HepG2 (cell line): ENCODE measurements at regions not wholly inside any gene's neighbourhood (a gene's known extent, or its start where the extent isn't known, plus 50 kb on each side); places are given as distances from the start of the nearest gene placed in this dataset.

ENCODE experiments used
- ATAC-seq: fragments of 200-7000 bp; cut with Tn5 transposase; 3 replicates; pipeline ENCODE4 v1.9.1; 2020; ENCODE audit warnings: mild to moderate bottlenecking, moderate library complexity
- BruUV-seq: library from RNA; stranded (reverse); fragments of 400-500 nt; replicated peaks from 2 replicates; lab custom pipeline; 2021; lab: Mats Ljungman, UMichigan
- CTCF ChIA-PET: fragments of 300-600 bp; formaldehyde crosslinking; extraction: SDS; loops from one replicate; lab custom pipeline; 2021; ENCODE audit warnings: low total read pairs, inconsistent platforms, low intra/inter-chr PET ratio; lab: Yijun Ruan, JAX
- POLR2A ChIA-PET: fragments of 350-600 bp; sonication (Branson Sonifier 250); formaldehyde crosslinking; loops from one replicate; lab custom pipeline; 2020; ENCODE audit warnings: antibody characterized with exemption, inconsistent platforms; lab: Yijun Ruan, JAX
- DNase-seq: peaks from one replicate; pipeline ENCODE4 v3.0.0-alpha.2; 2015; ENCODE audit warnings: low spot score
- FAIRE-seq: peaks from 3 replicates; lab custom pipeline; 2011; peaks lifted over from hg19 to GRCh38; lab: Jason Lieb, UNC
- H2AFZ ChIP-seq: one replicate; pipeline ENCODE4 v1.6.1; 2011; ENCODE audit warnings: low read length, inconsistent platforms
- H3K27ac ChIP-seq: fragments of 300-600 bp; 3 replicates; pipeline ENCODE4 v1.8.0; 2011; ENCODE audit warnings: mixed run types, mild to moderate bottlenecking, mixed read lengths, low read length, inconsistent platforms; ENCODE audit not compliant: insufficient read depth; ENCODE audit errors: extremely low read length
- H3K27me3 ChIP-seq, 2 experiments: fragments of 200-600 bp in 1 of 2; 2 replicates in 1 of 2; 3 replicates in 1 of 2; pipeline versions ENCODE4 v1.6.0 to v1.8.0; 2011; ENCODE audit warnings: low read length in 2 of 2, mild to moderate bottlenecking in 2 of 2, moderate library complexity in 2 of 2, inconsistent platforms in 1 of 2; ENCODE audit not compliant: insufficient read depth in 2 of 2, control insufficient read depth in 1 of 2
- H3K36me3 ChIP-seq, 2 experiments: fragments of 200-600 bp in 1 of 2; replicated peaks in 1 of 2; 2 replicates in 1 of 2; 3 replicates in 1 of 2; pipeline versions ENCODE4 v1.5.1 to v1.8.0; 2011; ENCODE audit warnings: low read length in 2 of 2, inconsistent platforms in 1 of 2; ENCODE audit not compliant: insufficient read depth in 2 of 2, control insufficient read depth in 1 of 2
- H3K4me1 ChIP-seq: 2 replicates; pipeline ENCODE4 v1.5.1; 2012; ENCODE audit warnings: low read length, inconsistent platforms; ENCODE audit not compliant: insufficient read depth
- H3K4me2 ChIP-seq: 2 replicates; pipeline ENCODE4 v1.6.0; 2011; ENCODE audit warnings: low read depth, low read length, inconsistent platforms
- H3K4me3 ChIP-seq, 3 experiments: fragments of 200-600 bp in 1 of 3; sonication (generic), shearing (Covaris generic) in 1 of 3; replicated peaks in 1 of 3; 2 replicates each; pipeline ENCODE4 v1.5.1; 2011 to 2016; ENCODE audit warnings: low read length in 3 of 3, inconsistent platforms in 2 of 3, low read depth in 2 of 3, mild to moderate bottlenecking in 2 of 3, control low read depth in 1 of 3, mixed read lengths in 1 of 3; ENCODE audit not compliant: insufficient read depth in 1 of 3
- H3K79me2 ChIP-seq: one replicate; pipeline ENCODE4 v1.6.1; 2011; ENCODE audit warnings: low read length, inconsistent platforms; ENCODE audit not compliant: insufficient read depth
- H3K9ac ChIP-seq: 2 replicates; pipeline ENCODE4 v1.6.0; 2011; ENCODE audit warnings: mild to moderate bottlenecking, low read depth, low read length, inconsistent platforms; ENCODE audit not compliant: insufficient read depth
- H3K9me3 ChIP-seq: 2 replicates; pipeline ENCODE4 v1.5.1; 2012; ENCODE audit warnings: mild to moderate bottlenecking, low read length
- H4K20me1 ChIP-seq: 2 replicates; pipeline ENCODE4 v1.6.0; 2011; ENCODE audit warnings: inconsistent platforms, mild to moderate bottlenecking, low read length, moderate library complexity; ENCODE audit not compliant: insufficient read depth
- EP300 ChIP-seq, 3 experiments: sonication (generic) in 1 of 3; formaldehyde crosslinking in 1 of 3; IDR thresholded peaks; 2 replicates each; pipeline versions ENCODE4 v1.5.1 to v1.6.1; 2011 to 2020; ENCODE audit warnings: low read depth in 2 of 3, low read length in 2 of 3, borderline replicate concordance in 1 of 3, improper control_type of control experiment in 1 of 3, mild to moderate bottlenecking in 1 of 3, missing genetic modification reagents in 1 of 3, moderate library complexity in 1 of 3
- HNRNPUL1 ChIP-seq: fragments of 200-400 bp; formaldehyde crosslinking; IDR thresholded peaks from 2 replicates; pipeline ENCODE4 v1.6.1; 2017; ENCODE audit warnings: low read depth, mild to moderate bottlenecking, low read length, moderate library complexity
- JDP2 ChIP-seq: sonication (generic); formaldehyde crosslinking; IDR thresholded peaks from 2 replicates; pipeline ENCODE4 v1.8.1; 2022; ENCODE audit warnings: missing genetic modification reagents, borderline replicate concordance
- MIER3 ChIP-seq: IDR thresholded peaks from 2 replicates; pipeline ENCODE4 v1.6.1; 2016; ENCODE audit warnings: missing compliant biosample characterization, borderline replicate concordance
- NFYC ChIP-seq: IDR thresholded peaks from 2 replicates; pipeline ENCODE4 v1.6.1; 2016; ENCODE audit warnings: missing genetic modification reagents, missing compliant biosample characterization
- RBAK ChIP-seq: sonication (generic); formaldehyde crosslinking; IDR thresholded peaks from 2 replicates; pipeline ENCODE4 v1.5.1; 2020; ENCODE audit warnings: mild to moderate bottlenecking, missing genetic modification reagents
- ZNF331 ChIP-seq: sonication (generic); formaldehyde crosslinking; IDR thresholded peaks from 2 replicates; pipeline ENCODE4 v1.4.0; 2020; ENCODE audit warnings: missing genetic modification reagents
- ZNF337 ChIP-seq: sonication (generic); formaldehyde crosslinking; IDR thresholded peaks from 2 replicates; pipeline ENCODE4 v1.5.1; 2020; ENCODE audit warnings: missing genetic modification reagents, low read depth, mild to moderate bottlenecking, borderline replicate concordance
- WGBS: methylation state at CpG from one replicate; pipeline ENCODE4 v1.1.6; 2017; ENCODE audit warnings: low lambda C conversion rate; 5-methylcytosine and 5-hydroxymethylcytosine counted together
- in situ Hi-C: cut with HindIII; loops from 2 replicates; pipeline ENCODE4 v1.10.0; 2017; ENCODE audit warnings: low pct_unique_long_range_greater_than_20kb; ENCODE audit not compliant: extremely low pct_ligation_motif_present
- intact Hi-C: fragments of 100-400 bp; cut with micrococcal nuclease; formaldehyde crosslinking; loops from one replicate; pipeline ENCODE4 v1.10.0; 2022; ENCODE audit not compliant: unreplicated experiment
- TF ChIP-seq, protein P1 (sequence below): fragments of 450-650 bp; IDR thresholded peaks from 2 replicates; pipeline ENCODE4 v1.6.1; 2016
- TF ChIP-seq, protein P2 (sequence below): sonication (generic); formaldehyde crosslinking; conservative IDR thresholded peaks from 2 replicates; pipeline ENCODE4 v1.8.1; 2023; ENCODE audit warnings: missing genetic modification reagents
- TF ChIP-seq, protein P3 (sequence below): IDR thresholded peaks from 2 replicates; pipeline ENCODE4 v1.6.1; 2016; ENCODE audit warnings: low read depth, missing genetic modification reagents, missing compliant biosample characterization
- TF ChIP-seq, protein P4 (sequence below): sonication (generic); formaldehyde crosslinking; IDR thresholded peaks from 2 replicates; pipeline ENCODE4 v1.4.0; 2020; ENCODE audit warnings: missing genetic modification reagents

DNA sequence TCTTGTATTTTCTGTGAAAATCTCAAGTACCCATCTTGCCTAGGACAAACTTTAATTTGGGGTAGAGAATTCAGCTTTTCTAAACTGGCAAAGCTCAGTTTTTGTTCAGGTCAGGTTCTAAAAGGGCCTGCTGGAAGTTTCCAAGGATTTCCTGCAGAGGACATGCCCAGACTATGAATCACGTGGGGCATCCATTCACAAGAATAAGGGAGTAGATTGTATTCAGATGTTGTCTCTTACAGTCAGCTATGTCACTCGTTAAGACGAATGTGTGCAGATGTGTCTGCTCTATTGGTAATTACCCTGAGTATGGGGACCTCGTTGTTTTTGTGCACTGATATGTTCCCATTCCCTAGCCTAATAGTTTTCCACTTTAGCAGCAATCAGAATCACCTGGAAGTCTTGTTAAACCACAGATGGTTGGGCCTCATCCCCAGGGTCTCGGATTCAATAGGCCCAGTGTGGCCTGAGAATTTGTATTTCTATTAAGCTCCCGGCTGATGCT lies 81.0 kb upstream of the ITPRID1 start:
- no peak overlapping the region for H3K27ac ChIP-seq
- H3K27me3 ChIP-seq = no peaks in the 10 kb centered on the region
- no peaks in the 10 kb centered on the region for H4K20me1 ChIP-seq
- in situ Hi-C loops = no loop called here
- CTCF ChIA-PET = no interaction called here
- POLR2A ChIA-PET = no interaction called here
- intact Hi-C loops = no loop called here
- ATAC-seq = no peak
- H3K9me3 ChIP-seq = no peaks in the 10 kb centered on the region
- no peak overlapping the region for H3K4me2 ChIP-seq
- no peak for FAIRE-seq
- 0% methylated on average over 6 of the region's 6 CpGs for WGBS
- H3K9ac ChIP-seq = no peak overlapping the region
- H3K4me1 ChIP-seq = no peaks in the 10 kb centered on the region
- no peaks in the 10 kb centered on the region for H3K79me2 ChIP-seq
- no peak overlapping the region for H2AFZ ChIP-seq
- no peak for DNase-seq
- no peaks in the 10 kb centered on the region for H3K36me3 ChIP-seq
- no peak overlapping the region for H3K4me3 ChIP-seq
- no TSS peak for BruUV-seq
- TF ChIP-seq EP300 (IDR thresholded peaks at IDR 0.05; ENCODE audit: low read depth in 2 of 2, low read length in 2 of 2) (no peak), EP300 (CRISPR knock-in tag; IDR thresholded peaks at IDR 0.05; ENCODE audit: borderline replicate concordance) (no peak), ZNF331 (no peak), ZNF337 (CRISPR knock-in tag) (no peak), MIER3 (CRISPR knock-in tag) (no peak), JDP2 (no peak), HNRNPUL1 (no peak), RBAK (CRISPR knock-in tag) (no peak), NFYC (CRISPR knock-in tag) (no peak)
- TF ChIP-seq, protein P1, sequence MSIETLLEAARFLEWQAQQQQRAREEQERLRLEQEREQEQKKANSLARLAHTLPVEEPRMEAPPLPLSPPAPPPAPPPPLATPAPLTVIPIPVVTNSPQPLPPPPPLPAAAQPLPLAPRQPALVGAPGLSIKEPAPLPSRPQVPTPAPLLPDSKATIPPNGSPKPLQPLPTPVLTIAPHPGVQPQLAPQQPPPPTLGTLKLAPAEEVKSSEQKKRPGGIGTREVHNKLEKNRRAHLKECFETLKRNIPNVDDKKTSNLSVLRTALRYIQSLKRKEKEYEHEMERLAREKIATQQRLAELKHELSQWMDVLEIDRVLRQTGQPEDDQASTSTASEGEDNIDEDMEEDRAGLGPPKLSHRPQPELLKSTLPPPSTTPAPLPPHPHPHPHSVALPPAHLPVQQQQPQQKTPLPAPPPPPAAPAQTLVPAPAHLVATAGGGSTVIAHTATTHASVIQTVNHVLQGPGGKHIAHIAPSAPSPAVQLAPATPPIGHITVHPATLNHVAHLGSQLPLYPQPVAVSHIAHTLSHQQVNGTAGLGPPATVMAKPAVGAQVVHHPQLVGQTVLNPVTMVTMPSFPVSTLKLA = no peak
- TF ChIP-seq, protein P2, sequence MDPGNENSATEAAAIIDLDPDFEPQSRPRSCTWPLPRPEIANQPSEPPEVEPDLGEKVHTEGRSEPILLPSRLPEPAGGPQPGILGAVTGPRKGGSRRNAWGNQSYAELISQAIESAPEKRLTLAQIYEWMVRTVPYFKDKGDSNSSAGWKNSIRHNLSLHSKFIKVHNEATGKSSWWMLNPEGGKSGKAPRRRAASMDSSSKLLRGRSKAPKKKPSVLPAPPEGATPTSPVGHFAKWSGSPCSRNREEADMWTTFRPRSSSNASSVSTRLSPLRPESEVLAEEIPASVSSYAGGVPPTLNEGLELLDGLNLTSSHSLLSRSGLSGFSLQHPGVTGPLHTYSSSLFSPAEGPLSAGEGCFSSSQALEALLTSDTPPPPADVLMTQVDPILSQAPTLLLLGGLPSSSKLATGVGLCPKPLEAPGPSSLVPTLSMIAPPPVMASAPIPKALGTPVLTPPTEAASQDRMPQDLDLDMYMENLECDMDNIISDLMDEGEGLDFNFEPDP (CRISPR knock-in tag) = no peak
- TF ChIP-seq, protein P3, sequence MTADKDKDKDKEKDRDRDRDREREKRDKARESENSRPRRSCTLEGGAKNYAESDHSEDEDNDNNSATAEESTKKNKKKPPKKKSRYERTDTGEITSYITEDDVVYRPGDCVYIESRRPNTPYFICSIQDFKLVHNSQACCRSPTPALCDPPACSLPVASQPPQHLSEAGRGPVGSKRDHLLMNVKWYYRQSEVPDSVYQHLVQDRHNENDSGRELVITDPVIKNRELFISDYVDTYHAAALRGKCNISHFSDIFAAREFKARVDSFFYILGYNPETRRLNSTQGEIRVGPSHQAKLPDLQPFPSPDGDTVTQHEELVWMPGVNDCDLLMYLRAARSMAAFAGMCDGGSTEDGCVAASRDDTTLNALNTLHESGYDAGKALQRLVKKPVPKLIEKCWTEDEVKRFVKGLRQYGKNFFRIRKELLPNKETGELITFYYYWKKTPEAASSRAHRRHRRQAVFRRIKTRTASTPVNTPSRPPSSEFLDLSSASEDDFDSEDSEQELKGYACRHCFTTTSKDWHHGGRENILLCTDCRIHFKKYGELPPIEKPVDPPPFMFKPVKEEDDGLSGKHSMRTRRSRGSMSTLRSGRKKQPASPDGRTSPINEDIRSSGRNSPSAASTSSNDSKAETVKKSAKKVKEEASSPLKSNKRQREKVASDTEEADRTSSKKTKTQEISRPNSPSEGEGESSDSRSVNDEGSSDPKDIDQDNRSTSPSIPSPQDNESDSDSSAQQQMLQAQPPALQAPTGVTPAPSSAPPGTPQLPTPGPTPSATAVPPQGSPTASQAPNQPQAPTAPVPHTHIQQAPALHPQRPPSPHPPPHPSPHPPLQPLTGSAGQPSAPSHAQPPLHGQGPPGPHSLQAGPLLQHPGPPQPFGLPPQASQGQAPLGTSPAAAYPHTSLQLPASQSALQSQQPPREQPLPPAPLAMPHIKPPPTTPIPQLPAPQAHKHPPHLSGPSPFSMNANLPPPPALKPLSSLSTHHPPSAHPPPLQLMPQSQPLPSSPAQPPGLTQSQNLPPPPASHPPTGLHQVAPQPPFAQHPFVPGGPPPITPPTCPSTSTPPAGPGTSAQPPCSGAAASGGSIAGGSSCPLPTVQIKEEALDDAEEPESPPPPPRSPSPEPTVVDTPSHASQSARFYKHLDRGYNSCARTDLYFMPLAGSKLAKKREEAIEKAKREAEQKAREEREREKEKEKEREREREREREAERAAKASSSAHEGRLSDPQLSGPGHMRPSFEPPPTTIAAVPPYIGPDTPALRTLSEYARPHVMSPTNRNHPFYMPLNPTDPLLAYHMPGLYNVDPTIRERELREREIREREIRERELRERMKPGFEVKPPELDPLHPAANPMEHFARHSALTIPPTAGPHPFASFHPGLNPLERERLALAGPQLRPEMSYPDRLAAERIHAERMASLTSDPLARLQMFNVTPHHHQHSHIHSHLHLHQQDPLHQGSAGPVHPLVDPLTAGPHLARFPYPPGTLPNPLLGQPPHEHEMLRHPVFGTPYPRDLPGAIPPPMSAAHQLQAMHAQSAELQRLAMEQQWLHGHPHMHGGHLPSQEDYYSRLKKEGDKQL = no peak
- TF ChIP-seq, protein P4, sequence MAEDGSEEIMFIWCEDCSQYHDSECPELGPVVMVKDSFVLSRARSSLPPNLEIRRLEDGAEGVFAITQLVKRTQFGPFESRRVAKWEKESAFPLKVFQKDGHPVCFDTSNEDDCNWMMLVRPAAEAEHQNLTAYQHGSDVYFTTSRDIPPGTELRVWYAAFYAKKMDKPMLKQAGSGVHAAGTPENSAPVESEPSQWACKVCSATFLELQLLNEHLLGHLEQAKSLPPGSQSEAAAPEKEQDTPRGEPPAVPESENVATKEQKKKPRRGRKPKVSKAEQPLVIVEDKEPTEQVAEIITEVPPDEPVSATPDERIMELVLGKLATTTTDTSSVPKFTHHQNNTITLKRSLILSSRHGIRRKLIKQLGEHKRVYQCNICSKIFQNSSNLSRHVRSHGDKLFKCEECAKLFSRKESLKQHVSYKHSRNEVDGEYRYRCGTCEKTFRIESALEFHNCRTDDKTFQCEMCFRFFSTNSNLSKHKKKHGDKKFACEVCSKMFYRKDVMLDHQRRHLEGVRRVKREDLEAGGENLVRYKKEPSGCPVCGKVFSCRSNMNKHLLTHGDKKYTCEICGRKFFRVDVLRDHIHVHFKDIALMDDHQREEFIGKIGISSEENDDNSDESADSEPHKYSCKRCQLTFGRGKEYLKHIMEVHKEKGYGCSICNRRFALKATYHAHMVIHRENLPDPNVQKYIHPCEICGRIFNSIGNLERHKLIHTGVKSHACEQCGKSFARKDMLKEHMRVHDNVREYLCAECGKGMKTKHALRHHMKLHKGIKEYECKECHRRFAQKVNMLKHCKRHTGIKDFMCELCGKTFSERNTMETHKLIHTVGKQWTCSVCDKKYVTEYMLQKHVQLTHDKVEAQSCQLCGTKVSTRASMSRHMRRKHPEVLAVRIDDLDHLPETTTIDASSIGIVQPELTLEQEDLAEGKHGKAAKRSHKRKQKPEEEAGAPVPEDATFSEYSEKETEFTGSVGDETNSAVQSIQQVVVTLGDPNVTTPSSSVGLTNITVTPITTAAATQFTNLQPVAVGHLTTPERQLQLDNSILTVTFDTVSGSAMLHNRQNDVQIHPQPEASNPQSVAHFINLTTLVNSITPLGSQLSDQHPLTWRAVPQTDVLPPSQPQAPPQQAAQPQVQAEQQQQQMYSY (CRISPR knock-in tag) = no peak
